ENCODE measurements at regions not wholly inside any gene's neighbourhood (a gene's known extent, or its start where the extent isn't known, plus 50 kb on each side); places are given as distances from the start of the nearest gene placed in this dataset.

DNA sequence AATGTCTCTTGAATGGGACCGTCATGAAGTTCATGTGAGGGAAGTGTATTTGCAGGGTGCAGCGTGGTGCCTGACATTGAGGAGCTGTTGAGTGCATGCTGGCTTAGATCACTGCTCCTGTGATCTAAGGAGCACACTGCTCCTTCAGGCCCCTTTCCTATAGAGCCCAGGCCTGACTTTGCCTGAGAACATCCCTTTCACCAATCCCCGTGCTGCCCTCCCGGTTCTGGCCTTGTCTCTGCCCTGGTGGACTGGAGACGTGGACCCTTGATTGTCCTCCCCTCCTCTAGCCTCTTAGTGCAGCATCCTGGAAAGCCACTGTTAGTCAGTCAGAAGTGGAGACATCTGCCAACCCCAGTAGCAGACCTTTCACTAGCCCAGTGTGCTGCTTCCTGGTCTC lies 323.6 kb upstream of the HS6ST1 start:
- H3K4me1 Mint-ChIP-seq, result peaks cover 3% of the 10 kb centered on the region
- H3K36me3 Mint-ChIP-seq (ENCODE audit: low read depth), result no peaks in the 10 kb centered on the region
- H3K27ac Mint-ChIP-seq, result no peak overlapping the region
- ChIA-PET CTCF (no interaction called here), POLR2A (no interaction called here)
- no peaks in the 10 kb centered on the region for H3K9me3 Mint-ChIP-seq
- H3K4me3 Mint-ChIP-seq, result no peak overlapping the region
- DNase-seq, result no peak
- peaks cover 9% of the 10 kb centered on the region for H3K27me3 Mint-ChIP-seq

DNA sequence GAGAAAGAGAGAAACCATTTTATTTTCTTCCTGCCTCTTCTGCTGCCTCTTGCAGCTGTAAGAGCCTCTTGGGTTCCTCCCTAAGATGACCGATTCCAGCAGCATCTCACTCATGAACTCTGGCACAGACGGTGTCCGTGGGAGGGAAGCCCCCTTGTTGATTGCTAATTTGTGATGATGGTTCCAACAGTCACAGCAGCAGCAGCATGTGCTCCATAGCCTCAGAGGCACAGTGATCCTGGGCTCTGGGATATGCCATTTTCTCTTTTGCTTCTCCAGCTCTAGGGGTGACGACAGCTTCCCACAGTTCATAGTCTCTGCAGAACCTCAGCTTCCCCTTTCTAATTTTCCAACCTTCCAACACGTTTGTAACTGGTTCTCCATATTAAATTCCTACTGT lies 324.2 kb upstream of the HS6ST1 start:
- DNase-seq, result no peak
- POLR2A ChIA-PET, result no interaction called here
- CTCF ChIA-PET, result no interaction called here
- Mint-ChIP-seq H3K4me1 (peaks cover 3% of the 10 kb centered on the region), H3K27ac (no peak overlapping the region), H3K9me3 (no peaks in the 10 kb centered on the region), H3K36me3 (ENCODE audit: low read depth) (no peaks in the 10 kb centered on the region), H3K27me3 (peaks cover 9% of the 10 kb centered on the region), H3K4me3 (no peak overlapping the region)

DNA sequence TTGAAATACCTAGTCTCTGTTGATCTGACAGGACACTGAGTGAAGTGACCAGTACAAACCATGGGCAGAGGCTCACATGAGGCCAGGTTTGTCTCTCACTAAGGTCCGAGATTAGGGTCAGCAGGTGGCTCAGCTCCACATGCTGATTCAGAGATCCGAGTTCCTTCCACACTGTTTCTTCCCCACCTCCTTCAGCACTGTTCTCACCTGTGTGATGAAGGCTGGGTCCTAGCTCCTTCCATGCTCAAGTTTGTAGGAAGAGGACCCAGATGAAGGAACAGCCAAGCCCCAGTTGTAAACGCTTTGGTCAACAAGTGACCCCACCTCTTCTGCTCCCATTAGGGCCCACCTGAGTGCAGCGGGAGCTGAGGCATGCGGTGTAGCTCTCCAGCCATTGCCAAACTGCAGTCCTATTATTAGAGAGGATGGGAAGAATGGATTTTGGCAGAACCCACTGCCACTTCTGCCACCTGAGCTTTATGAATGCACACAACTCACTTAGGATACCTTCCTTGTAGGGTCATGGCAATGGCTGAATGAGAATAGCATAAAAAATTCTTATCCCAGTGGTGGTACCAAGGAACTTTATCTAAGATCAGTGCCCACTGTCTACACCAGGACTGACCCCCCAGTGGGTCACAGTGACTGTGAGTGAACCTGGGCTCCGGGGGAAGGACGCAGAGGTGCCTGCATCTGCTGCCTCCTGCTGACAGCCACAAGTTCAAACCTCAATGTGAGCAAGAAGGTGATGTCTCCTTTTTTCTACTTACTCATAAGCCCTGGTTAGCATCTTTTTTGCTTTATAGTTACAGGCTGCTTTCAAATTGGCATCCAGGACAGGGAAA lies 324.8 kb upstream of the HS6ST1 start:
- Mint-ChIP-seq H3K4me1 (peaks cover 3% of the 10 kb centered on the region), H3K9me3 (no peaks in the 10 kb centered on the region), H3K27me3 (peaks cover 9% of the 10 kb centered on the region), H3K4me3 (no peak overlapping the region), H3K36me3 (ENCODE audit: low read depth) (no peaks in the 10 kb centered on the region), H3K27ac (no peak overlapping the region)
- DNase-seq, result no peak
- CTCF ChIA-PET, result no interaction called here
- POLR2A ChIA-PET, result no interaction called here

DNA sequence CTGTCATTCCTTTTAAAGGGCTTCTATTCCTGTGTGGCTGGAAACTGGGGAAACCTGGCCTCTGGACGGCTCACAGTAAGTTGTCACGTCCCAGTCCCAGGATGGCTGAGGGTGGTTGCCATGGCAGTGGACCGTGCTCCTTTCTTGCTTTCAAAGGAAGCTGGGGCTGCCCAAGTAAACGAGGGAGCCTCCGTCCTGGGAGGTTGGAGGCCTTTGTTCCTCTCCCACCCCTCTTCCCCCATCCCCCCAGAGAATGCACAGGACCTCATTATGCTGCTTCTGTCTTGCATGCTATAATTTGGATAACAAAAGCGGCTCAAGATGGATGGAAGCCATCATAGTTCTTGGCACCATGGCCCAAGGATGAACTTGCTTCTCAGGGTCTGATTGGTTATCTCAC lies 325.5 kb upstream of the HS6ST1 start:
- CTCF ChIA-PET, result no interaction called here
- no peak overlapping the region for H3K4me3 Mint-ChIP-seq
- H3K9me3 Mint-ChIP-seq, result no peaks in the 10 kb centered on the region
- H3K27ac Mint-ChIP-seq, result no peak overlapping the region
- H3K36me3 Mint-ChIP-seq (ENCODE audit: low read depth), result no peaks in the 10 kb centered on the region
- H3K4me1 Mint-ChIP-seq, result peaks cover 3% of the 10 kb centered on the region
- POLR2A ChIA-PET, result no interaction called here
- DNase-seq, result no peak
- peaks cover 9% of the 10 kb centered on the region for H3K27me3 Mint-ChIP-seq

DNA sequence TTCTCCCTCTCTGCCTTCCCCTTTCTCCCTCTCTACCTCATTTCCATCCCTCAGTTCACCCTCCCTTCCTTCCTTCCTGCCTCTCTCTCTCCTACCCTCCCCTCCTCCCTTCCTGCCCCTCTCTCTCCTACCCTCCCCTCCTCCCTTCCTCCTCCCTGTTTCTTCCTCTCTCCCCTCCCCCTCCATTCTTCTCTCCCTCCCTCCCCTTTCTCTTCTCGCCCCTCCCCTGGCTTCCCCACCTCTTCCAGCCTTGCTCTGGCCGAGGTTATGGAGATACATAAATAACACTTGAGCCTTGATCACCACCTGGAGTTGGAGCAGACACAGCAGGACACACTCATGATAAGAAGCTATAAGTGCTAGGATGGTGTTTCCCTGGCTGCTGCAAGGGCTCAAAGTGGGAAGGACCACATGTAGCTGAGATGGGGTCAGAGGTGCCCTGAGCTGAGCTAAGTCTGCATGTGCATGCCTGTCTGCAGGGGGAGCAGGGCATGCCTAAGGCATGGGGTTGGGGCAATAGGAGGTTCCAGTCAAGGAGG lies 326.1 kb upstream of the HS6ST1 start:
- Mint-ChIP-seq H3K27ac (no peak overlapping the region), H3K36me3 (ENCODE audit: low read depth) (no peaks in the 10 kb centered on the region), H3K4me3 (no peak overlapping the region), H3K27me3 (peaks cover 13% of the 10 kb centered on the region), H3K9me3 (no peaks in the 10 kb centered on the region), H3K4me1 (peaks cover 3% of the 10 kb centered on the region)
- no peak for DNase-seq
- CTCF ChIA-PET, result interaction anchor here (0.6 kb wide), 2 partner anchors 104 to 1490 kb away, joined by 3 read pairs; no protein-coding TSS in a partner anchor
- POLR2A ChIA-PET, result no interaction called here

DNA sequence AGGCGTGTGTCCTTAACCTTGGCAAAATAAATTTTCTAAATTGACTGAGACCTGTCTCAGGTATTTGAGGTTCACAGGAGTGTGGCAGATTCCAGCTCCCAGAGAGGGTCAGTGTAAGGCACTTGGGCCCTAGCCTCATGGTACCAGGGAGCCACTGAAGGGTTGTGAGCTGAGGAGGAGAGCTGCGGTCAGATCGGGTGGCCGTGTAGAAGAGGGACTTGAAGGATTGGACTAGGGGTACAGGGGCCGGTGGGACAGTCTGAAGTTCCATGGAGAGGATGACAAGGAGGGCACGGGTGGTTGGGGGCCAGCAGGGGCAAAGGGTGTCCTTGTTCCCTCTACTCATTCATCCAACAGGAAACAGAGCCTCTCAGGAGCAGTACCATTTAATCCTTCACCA lies 327.0 kb upstream of the HS6ST1 start:
- CTCF ChIA-PET, result no interaction called here
- no peak for DNase-seq
- Mint-ChIP-seq H3K36me3 (ENCODE audit: low read depth) (no peaks in the 10 kb centered on the region), H3K9me3 (no peaks in the 10 kb centered on the region), H3K27me3 (peaks cover 13% of the 10 kb centered on the region), H3K4me3 (no peak overlapping the region), H3K27ac (no peak overlapping the region), H3K4me1 (peaks cover 3% of the 10 kb centered on the region)
- POLR2A ChIA-PET, result no interaction called here

DNA sequence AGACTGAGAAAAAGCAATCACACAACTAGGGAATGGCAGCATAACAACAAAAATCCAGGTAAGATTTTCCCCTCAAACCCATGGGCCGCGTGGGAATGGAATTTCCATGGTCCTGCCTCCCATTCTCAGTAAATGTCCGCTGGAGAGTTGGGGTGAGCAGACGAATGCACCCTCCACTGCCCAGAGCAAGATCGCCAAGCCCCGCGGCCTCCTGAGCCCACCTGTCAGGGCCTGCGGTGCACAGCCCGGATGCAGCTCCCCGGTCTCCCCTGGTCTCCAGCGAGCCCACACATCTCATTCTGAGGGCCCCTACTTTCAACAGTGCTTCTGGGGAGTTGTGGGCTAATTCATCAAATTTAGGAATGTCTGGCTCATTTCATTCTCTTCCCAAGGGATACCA lies 327.4 kb upstream of the HS6ST1 start:
- Mint-ChIP-seq H3K27me3 (peaks cover 13% of the 10 kb centered on the region), H3K36me3 (ENCODE audit: low read depth) (no peaks in the 10 kb centered on the region), H3K9me3 (no peaks in the 10 kb centered on the region), H3K27ac (no peak overlapping the region), H3K4me1 (peaks cover 3% of the 10 kb centered on the region), H3K4me3 (no peak overlapping the region)
- POLR2A ChIA-PET, result no interaction called here
- no peak for DNase-seq
- CTCF ChIA-PET, result no interaction called here

DNA sequence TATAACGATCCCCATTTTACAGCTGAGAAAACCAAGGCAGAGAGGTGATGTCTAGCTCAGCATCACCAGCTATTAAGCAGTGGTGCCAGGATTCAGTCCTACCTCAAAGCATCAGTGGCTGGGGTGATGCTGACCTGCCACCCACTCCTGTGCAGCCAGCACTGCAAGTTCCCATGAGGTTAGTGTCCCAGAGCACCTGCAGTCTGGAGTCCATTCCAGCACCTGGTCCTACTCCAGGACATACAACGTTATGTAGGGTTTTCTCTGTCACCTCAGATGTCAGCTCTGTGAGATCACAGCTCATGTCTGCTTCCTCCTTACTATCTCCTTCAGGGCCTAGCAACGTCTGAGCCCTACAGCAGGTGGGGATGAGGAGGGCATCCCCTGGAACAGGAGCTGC lies 328.0 kb upstream of the HS6ST1 start:
- Mint-ChIP-seq H3K27ac (no peak overlapping the region), H3K4me3 (no peak overlapping the region), H3K4me1 (peaks cover 3% of the 10 kb centered on the region), H3K36me3 (ENCODE audit: low read depth) (no peaks in the 10 kb centered on the region), H3K27me3 (peaks cover 13% of the 10 kb centered on the region), H3K9me3 (no peaks in the 10 kb centered on the region)
- no peak for DNase-seq
- ChIA-PET CTCF (no interaction called here), POLR2A (interaction anchor here (0.6 kb wide), 1 partner anchor 192 kb away, joined by 3 read pairs; no protein-coding TSS in a partner anchor)

DNA sequence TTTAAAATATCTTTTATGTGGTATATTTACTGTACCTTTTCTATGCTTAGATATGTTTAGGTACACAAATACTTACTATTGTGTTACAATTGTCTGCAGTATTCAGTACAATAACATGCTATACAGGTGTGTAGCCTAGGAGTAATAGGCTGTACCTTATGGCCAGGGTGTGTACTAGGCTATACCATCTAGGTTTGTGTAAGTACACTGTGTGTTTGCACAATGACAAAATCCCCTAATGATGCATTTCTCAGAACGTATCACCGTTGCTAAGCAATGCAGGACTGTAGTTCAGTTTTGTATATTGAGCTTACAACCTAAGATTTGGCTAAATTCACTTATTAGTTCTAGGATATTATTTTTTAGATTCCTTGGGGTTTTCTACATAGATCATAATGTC lies 332.3 kb upstream of the HS6ST1 start:
- Mint-ChIP-seq H3K4me1 (peaks cover 9% of the 10 kb centered on the region), H3K4me3 (no peak overlapping the region), H3K36me3 (ENCODE audit: low read depth) (peaks cover 2% of the 10 kb centered on the region), H3K27me3 (peaks cover 18% of the 10 kb centered on the region), H3K27ac (no peak overlapping the region), H3K9me3 (no peaks in the 10 kb centered on the region)
- ChIA-PET CTCF (no interaction called here), POLR2A (no interaction called here)
- DNase-seq, result no peak

DNA sequence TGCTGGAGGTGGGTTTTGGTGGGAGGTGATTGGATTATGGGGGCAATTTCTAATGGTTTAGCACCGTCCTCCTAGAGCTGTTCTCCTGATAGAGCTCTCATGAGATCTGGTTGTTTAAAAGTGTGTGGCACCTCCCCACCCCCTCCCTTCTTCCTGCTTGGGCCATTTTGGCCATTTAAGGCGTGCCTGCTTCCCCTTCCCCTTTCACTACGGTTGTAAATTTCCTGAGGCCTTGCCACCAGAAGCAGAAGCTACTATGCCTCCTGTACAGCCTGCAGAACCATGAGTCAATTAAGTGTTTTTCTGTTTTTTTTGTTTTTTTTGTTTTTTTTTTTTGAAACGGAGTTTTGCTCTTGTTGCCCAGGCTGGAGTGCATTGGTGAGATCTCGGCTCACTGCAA lies 335.7 kb upstream of the HS6ST1 start:
- DNase-seq, result no peak
- ChIA-PET CTCF (no interaction called here), POLR2A (interaction anchor here (0.6 kb wide), 1 partner anchor 32 kb away, joined by 8 read pairs; no protein-coding TSS in a partner anchor)
- H3K27ac Mint-ChIP-seq, result no peak overlapping the region
- H3K27me3 Mint-ChIP-seq, result peaks cover 23% of the 10 kb centered on the region
- peaks cover 2% of the 10 kb centered on the region for H3K36me3 Mint-ChIP-seq (ENCODE audit: low read depth)
- no peaks in the 10 kb centered on the region for H3K9me3 Mint-ChIP-seq
- peaks cover 9% of the 10 kb centered on the region for H3K4me1 Mint-ChIP-seq
- no peak overlapping the region for H3K4me3 Mint-ChIP-seq

DNA sequence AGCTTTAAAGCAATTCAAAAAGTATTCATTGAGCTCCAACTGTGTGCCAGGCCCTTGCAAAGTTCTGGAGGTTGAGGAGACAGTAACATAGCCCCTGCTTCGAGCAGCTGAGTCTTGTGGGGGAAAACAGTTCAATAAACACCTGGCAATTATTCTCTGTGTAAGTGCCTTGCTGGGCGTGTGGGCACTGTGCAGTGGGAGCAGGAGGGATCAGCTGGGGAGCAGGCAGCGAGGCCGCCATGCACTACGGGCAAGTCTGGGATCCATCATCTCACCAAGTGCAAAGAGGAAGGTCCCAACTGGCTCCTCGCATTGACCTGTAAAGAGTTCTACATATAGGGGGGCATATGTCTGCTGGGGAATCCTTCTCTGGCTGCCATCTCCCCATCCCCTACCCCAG lies 342.2 kb upstream of the HS6ST1 start:
- POLR2A ChIA-PET, result no interaction called here
- Mint-ChIP-seq H3K4me1 (no peaks in the 10 kb centered on the region), H3K36me3 (ENCODE audit: low read depth) (no peaks in the 10 kb centered on the region), H3K27ac (no peak overlapping the region), H3K27me3 (peaks cover 19% of the 10 kb centered on the region), H3K9me3 (no peaks in the 10 kb centered on the region), H3K4me3 (no peak overlapping the region)
- DNase-seq, result no peak
- CTCF ChIA-PET, result interaction anchor here (1.1 kb wide), 1 partner anchor 9 kb away, joined by 7 read pairs; no protein-coding TSS in a partner anchor

DNA sequence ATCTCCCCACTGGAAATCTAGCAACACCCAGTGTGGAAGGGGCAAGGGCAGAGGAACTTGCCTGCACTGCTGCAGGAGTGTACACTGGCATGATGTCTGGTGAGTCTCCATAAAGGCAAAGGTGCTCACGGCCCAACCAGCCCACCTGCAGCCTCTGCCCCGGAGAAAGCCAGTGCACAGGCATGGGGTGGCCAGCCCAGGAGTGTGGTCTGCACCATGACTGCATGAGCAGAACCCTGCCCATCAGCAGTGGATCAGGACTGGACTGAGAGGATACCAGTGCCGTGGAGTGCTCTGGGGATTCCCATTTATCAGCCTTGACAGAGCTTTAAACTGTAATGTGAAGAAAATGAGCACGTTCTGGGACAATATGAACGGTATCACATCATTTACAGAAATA lies 342.6 kb upstream of the HS6ST1 start:
- Mint-ChIP-seq H3K36me3 (ENCODE audit: low read depth) (no peaks in the 10 kb centered on the region), H3K27ac (no peak overlapping the region)

DNA sequence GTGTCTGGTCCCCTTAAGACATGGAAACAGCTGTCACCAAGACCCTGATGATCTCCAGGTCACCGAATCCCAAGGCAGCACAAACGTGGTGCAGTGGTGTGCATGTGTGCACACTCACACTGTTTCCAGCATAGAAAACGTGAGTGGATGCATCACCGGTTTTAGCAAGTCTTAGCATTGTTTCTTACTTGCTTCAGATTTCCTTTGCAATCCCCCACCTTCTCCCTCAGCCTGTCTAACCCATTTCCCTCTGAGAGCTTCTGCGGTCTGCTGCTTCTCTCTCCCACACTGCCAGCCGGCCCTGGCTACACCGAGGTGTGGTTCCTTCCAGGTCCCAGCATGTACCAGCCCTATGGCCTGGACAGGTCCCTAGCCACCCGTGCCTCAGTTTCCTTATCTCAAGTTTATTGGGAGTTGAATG lies 343.4 kb upstream of the HS6ST1 start:
- no peaks in the 10 kb centered on the region for H3K9me3 Mint-ChIP-seq
- CTCF ChIA-PET, result interaction anchor here (1.2 kb wide), 1 partner anchor 9 kb away, joined by 3 read pairs; no protein-coding TSS in a partner anchor
- POLR2A ChIA-PET, result no interaction called here
- no peaks in the 10 kb centered on the region for H3K4me1 Mint-ChIP-seq
- no peak overlapping the region for H3K27ac Mint-ChIP-seq
- H3K36me3 Mint-ChIP-seq (ENCODE audit: low read depth), result no peaks in the 10 kb centered on the region
- peaks cover 22% of the 10 kb centered on the region for H3K27me3 Mint-ChIP-seq
- no peak overlapping the region for H3K4me3 Mint-ChIP-seq
- no peak for DNase-seq

More for the DNA sequence above, 342.6 kb upstream of the HS6ST1 start:
- Mint-ChIP-seq H3K27me3 (peaks cover 19% of the 10 kb centered on the region), H3K4me1 (no peaks in the 10 kb centered on the region), H3K4me3 (no peak overlapping the region), H3K9me3 (no peaks in the 10 kb centered on the region)
- POLR2A ChIA-PET, result no interaction called here
- CTCF ChIA-PET, result no interaction called here
- no peak for DNase-seq
